Breast epithelium (tissue), 4 donors: ENCODE measurements at regions not wholly inside any gene's neighbourhood (a gene's known extent, or its start where the extent isn't known, plus 50 kb on each side); places are given as distances from the start of the nearest gene placed in this dataset.

Experiments used
- DNase-seq, 2 donors: peaks; one replicate each; pipeline ENCODE4 v3.0.0-alpha.2; 2019; ENCODE audit warnings: low spot score in 2 of 2
- H3K27ac ChIP-seq, 2 donors: fragments of 200-600 bp; sonication (generic) in 1 of 2; one replicate each; pipeline ENCODE4 v1.5.1; 2016 to 2019; ENCODE audit warnings: mild to moderate bottlenecking in 1 of 2
- H3K27me3 ChIP-seq, 2 donors: fragments of 200-600 bp; sonication (generic) in 1 of 2; one replicate each; pipeline versions ENCODE4 v1.5.1 to v1.6.0; 2017 to 2019; ENCODE audit warnings: control low read depth in 1 of 2, mild to moderate bottlenecking in 1 of 2
- H3K36me3 ChIP-seq: fragments of 200-600 bp; one replicate; pipeline ENCODE4 v1.5.1; 2019
- H3K4me1 ChIP-seq, 2 donors: fragments of 200-600 bp; sonication (generic); one replicate each; pipeline ENCODE4 v1.5.1; 2016 to 2019; ENCODE audit warnings: control low read depth in 1 of 2
- H3K4me3 ChIP-seq, 3 donors: fragments of 200-600 bp; sonication (generic); 1 replicate in 2 of 3; 2 replicates in 1 of 3; pipeline ENCODE4 v1.5.1; 2016 to 2019; ENCODE audit warnings: mild to moderate bottlenecking in 3 of 3, moderate library complexity in 2 of 3
- H3K9me3 ChIP-seq, 2 donors: fragments of 200-600 bp; sonication (generic) in 1 of 2; one replicate each; pipeline ENCODE4 v1.5.1; 2016 to 2019; ENCODE audit warnings: control low read depth in 1 of 2
- CTCF ChIP-seq, 3 donors: fragments of 450-650 bp; IDR thresholded peaks; one replicate each; pipeline ENCODE4 v1.5.1; 2016 to 2017; ENCODE audit warnings: antibody characterized with exemption in 3 of 3, mild to moderate bottlenecking in 3 of 3, moderate library complexity in 3 of 3
- POLR2A ChIP-seq: fragments of 450-650 bp; IDR thresholded peaks from one replicate; pipeline ENCODE4 v1.6.1; 2016; ENCODE audit warnings: antibody characterized with exemption, mild to moderate bottlenecking, moderate library complexity
- POLR2AphosphoS5 ChIP-seq, 3 donors: sonication (generic); formaldehyde crosslinking; IDR thresholded peaks; one replicate each; pipeline ENCODE4 v1.6.1; 2017; ENCODE audit warnings: antibody characterized with exemption in 3 of 3
- intact Hi-C: fragments of 100-400 bp; cut with DNase I; formaldehyde crosslinking; loops from one replicate; pipeline ENCODE4 v1.15.1; 2023; ENCODE audit warnings: low total_unique reads

GRCh38 chr2:176619504-176619903, 350.3 kb downstream of the MTX2 start:
- no peaks in the 10 kb centered on the region for H3K4me1 ChIP-seq
- no peaks in the 10 kb centered on the region for H3K36me3 ChIP-seq
- H3K4me3 ChIP-seq: no peak overlapping the region
- no peaks in the 10 kb centered on the region for H3K27me3 ChIP-seq
- no peak for TF ChIP-seq POLR2A
- no peak for TF ChIP-seq CTCF (IDR thresholded peaks at IDR 0.05)
- TF ChIP-seq POLR2AphosphoS5 (IDR thresholded peaks at IDR 0.05): no peak
- no peak for DNase-seq
- H3K9me3 ChIP-seq: no peaks in the 10 kb centered on the region
- intact Hi-C loops: no loop called here
- H3K27ac ChIP-seq: no peak overlapping the region

DNA sequence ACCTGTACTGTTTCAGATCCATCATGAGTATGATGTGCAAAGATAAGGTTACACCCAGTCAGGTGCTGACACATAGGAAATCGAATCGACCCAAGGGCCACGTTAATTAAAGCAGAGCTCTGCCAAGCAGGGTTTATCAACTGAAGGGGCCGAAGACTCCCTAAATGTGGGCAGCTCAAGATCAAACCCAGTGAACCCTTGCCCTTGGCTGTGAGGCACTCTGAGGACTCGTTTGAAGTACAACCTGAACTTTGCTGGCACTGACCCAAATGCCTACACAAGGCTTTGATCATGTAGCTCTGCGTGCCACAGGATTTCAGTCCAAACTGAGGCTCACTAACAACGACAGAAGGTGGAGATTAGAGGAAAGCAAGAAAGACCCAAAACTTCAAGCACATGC, 352.1 kb downstream of the MTX2 start:
- no peaks in the 10 kb centered on the region for H3K9me3 ChIP-seq
- no peak overlapping the region for H3K4me3 ChIP-seq
- TF ChIP-seq POLR2A: no peak
- no peak for TF ChIP-seq CTCF (IDR thresholded peaks at IDR 0.05)
- TF ChIP-seq POLR2AphosphoS5 (IDR thresholded peaks at IDR 0.05): no peak
- intact Hi-C loops: no loop called here
- DNase-seq: no peak
- H3K36me3 ChIP-seq: no peaks in the 10 kb centered on the region
- no peaks in the 10 kb centered on the region for H3K4me1 ChIP-seq
- H3K27ac ChIP-seq: no peak overlapping the region
- no peaks in the 10 kb centered on the region for H3K27me3 ChIP-seq

- no peaks in the 10 kb centered on the region for H3K36me3 ChIP-seq
- intact Hi-C loops: no loop called here
- H3K9me3 ChIP-seq: no peaks in the 10 kb centered on the region
- no peak for DNase-seq
- H3K4me3 ChIP-seq: no peak overlapping the region
- no peaks in the 10 kb centered on the region for H3K4me1 ChIP-seq
- no peaks in the 10 kb centered on the region for H3K27me3 ChIP-seq
- TF ChIP-seq POLR2AphosphoS5 (IDR thresholded peaks at IDR 0.05): no peak
- no peak for TF ChIP-seq POLR2A
- no peak for TF ChIP-seq CTCF (IDR thresholded peaks at IDR 0.05)
- no peak overlapping the region for H3K27ac ChIP-seq
These were observed 353.6 kb downstream of the MTX2 start for GRCh38 chr2:176622792-176623191.

- Histone ChIP-seq H3K4me1 (no peaks in the 10 kb centered on the region), H3K27ac (no peak overlapping the region), H3K27me3 (no peaks in the 10 kb centered on the region), H3K4me3 (no peak overlapping the region), H3K9me3 (no peaks in the 10 kb centered on the region), H3K36me3 (no peaks in the 10 kb centered on the region)
- DNase-seq: no peak
- intact Hi-C loops: no loop called here
- no peak for TF ChIP-seq CTCF (IDR thresholded peaks at IDR 0.05)
- no peak for TF ChIP-seq POLR2A
- TF ChIP-seq POLR2AphosphoS5 (IDR thresholded peaks at IDR 0.05): no peak
These were observed 357.6 kb downstream of the MTX2 start for GRCh38 chr2:176626796-176627195.

GRCh38 chr2:176628438-176628837, 359.2 kb downstream of the MTX2 start:
- intact Hi-C loops: no loop called here
- TF ChIP-seq POLR2AphosphoS5 (IDR thresholded peaks at IDR 0.05): no peak
- no peak for TF ChIP-seq CTCF (IDR thresholded peaks at IDR 0.05)
- no peak for TF ChIP-seq POLR2A
- DNase-seq: no peak
- H3K4me3 ChIP-seq: no peak overlapping the region
- no peak overlapping the region for H3K27ac ChIP-seq
- peaks cover 0 to 3% of the 10 kb centered on the region in 2 donors for H3K27me3 ChIP-seq
- H3K36me3 ChIP-seq: no peaks in the 10 kb centered on the region
- no peaks in the 10 kb centered on the region for H3K9me3 ChIP-seq
- H3K4me1 ChIP-seq: no peaks in the 10 kb centered on the region
